HG03469 (cell line): ENCODE measurements at regions not wholly inside any gene's neighbourhood (a gene's known extent, or its start where the extent isn't known, plus 50 kb on each side); places are given as distances from the start of the nearest gene placed in this dataset.

ENCODE experiments used
- ATAC-seq: cut with Tn5 transposase; IDR thresholded peaks from one replicate; pipeline ENCODE4 v1.9.1; 2021; ENCODE audit warnings: mild to moderate bottlenecking, moderate library complexity, moderate number of reproducible peaks; ENCODE audit not compliant: unreplicated experiment

DNA sequence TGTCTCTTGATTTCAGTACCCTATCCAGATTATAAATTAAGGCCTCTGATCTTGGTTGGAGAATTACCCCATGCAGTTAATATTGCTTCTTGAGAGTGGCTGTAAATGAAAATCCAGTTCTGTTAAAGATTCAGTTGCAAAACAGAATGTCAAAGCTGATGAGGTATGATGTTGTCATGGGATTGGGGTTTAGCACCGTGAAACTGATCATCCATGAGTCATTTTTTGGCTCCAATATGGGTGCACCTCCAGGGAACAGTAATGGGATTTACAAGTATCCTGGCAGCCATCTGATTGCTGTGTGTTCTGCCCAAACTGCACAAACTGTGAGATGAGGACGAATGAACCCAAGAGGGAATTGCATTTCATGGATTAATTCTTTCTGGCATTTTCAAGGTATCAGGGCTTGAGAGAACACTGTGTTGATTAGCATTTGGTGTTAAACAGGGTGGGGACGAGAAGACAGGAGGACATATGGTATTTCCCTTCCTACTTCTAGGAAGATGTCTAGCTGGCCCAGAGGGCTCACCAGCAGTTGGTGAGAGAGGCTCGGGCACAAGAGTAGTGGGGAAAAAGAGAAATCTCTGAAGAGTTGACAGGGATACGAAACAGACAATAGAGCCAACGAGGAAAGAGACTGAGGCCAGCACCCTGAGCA is 214.7 kb downstream of the GAS1 start:
- no peak for ATAC-seq

GRCh38 chr9:86731511-86732063 is 215.7 kb downstream of the GAS1 start:
- ATAC-seq = no peak

DNA sequence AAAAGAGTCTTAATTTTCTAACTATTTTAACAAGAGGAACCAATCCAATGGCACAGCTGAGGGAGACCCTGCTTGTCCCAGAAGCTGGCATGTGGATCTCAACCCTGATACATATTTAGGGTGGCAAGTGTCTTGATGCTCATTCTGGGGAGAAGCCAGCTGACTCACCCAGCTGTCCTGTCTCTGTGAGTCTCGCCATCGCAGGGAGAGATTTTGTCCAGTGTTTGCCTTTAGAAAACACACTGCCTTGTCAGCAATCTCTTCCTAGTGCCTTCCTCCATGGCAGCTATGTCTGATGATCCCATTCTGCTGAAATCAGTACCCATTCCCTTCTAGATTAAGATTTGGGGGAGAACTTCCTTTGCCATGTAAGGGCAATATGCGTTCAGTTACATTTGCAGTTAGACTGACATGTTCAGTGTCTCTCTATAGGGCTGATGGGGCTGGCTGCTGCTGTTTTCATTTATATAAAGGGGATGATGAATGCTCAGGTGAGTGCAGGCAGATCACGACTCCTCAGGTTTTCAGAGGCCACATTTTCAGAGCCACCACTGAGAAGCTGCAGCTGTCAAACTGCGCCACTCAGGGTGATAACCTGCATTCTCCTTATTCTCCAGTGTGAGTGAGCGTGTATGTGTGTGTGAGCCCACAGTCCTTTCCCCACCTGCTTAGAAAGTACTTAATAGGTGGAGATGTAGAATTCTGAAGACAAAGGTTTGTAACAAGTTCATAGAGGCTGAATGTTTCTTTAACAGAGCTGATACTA is 217.0 kb downstream of the GAS1 start:
- ATAC-seq = no peak

- ATAC-seq = no peak
Observed at GRCh38 chr9:86724529-86724928, 222.8 kb downstream of the GAS1 start.

- ATAC-seq = no peak
Observed at GRCh38 chr9:86723346-86723745, 224.0 kb downstream of the GAS1 start.

GRCh38 chr9:86722706-86723075 is 224.6 kb downstream of the GAS1 start:
- ATAC-seq = no peak

DNA sequence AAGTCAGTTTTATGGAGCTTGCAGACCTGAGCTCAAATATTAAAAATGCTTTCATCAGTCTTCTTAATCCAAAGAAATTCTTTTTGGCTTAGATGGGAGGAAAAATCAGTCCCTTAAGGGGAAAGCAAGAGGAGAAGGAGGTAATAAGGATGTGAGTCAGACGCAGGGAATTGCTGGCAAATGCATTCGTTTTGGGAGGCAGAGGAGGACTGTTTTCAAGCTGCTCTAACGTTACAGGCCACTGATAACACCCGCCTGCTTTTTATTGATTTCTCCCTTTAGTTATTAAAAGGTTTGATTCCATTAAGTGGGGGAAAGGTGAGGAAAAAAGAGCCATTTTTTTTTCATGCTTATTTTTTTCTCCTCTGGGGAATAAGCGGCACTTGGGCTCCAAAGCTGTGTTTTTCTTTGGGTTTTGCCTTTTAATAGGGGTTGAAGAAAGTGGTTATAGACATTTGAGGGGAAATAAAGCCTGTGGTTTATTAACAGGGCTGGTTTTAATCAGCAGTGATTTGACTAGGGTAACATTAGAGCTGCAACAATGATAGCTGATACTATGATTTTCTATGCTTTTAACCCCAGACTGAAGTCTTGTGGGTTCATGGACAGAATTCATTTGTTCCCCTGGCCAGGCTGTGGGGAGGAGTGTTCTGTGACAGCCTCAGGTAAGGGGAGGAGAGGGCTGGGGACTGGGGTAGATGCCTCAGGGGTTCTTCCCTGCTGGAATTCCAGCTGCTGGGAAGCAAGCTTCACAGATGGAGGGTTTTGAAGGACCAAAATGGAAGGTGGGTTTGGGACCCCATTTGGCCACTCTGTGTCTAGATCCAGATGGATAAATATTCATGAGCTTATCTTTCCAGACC is 225.2 kb downstream of the GAS1 start:
- ATAC-seq = no peak

DNA sequence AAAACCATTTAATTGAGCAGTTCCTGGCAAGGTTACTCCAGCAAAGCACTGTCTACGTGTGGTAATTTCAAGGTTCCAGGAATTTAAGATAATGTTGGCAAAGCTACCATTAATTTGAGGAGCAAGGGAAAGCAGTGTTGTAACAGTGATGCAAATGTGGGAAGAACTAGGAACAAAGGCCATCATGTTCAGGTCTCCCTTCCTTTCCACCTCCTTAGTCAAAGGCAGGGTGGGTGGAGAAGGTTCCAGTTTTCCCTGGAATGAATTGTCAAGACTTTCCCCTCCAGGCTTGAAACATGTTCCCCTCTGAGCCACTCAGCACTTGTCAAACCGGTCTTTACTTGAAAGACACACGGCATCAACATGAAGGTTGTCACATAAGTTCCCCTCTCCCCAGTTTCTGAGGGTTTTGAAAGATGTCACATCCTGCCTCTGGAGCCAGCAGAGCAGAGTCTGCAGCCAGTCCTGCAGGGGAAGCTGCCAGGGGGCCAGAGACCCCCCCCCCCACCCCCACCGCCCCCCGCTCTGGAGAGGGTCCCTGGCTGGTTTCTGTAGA is 226.0 kb downstream of the GAS1 start:
- no peak for ATAC-seq

DNA sequence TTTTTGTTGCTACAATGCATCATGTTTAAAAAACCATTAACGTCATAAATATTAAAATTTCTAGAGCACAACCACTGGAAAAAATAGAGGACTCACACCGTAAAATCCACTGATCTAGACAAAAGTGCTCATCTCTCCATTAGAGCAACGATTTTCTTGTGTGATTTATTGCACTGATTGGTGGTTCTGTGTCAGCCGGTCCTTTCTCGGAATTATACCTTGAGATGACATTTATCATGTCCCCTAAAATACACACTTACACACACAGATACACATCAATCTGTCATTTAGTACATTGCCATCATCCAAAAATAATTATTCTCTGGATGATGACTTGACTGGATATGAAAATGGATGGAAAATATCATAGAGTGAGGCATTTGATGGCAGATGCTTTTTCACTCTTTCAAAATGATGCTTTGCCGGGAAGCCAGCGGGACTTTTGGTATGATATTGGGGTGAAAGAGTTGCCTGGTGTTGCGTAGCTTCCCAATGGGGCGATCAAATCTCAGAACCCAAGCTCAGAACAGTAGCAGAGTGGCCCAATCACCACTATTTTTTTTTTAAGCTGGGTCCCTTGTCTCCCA is 226.6 kb downstream of the GAS1 start:
- no peak for ATAC-seq

GRCh38 chr9:86718388-86719049 is 228.8 kb downstream of the GAS1 start:
- ATAC-seq = no peak

GRCh38 chr9:86716326-86716922 is 230.9 kb downstream of the GAS1 start:
- ATAC-seq = no peak

DNA sequence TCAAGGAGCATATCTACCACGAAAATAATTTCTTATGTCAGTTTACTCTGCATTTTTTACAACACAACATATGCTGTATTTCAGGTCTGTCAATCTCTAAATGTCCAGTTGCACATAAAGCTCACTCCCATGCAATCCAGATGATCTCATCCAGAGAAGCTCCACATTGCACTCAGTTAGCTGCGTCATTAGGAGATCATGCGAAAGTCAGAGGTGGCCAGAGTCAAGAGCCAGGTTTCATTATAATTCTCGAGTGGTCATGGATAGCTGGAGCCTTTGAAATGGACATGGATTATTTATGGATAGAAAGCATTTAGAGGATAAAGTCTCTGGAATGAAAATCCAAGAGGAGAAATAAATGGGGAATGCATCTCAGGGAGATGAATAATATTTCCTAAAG is 232.3 kb downstream of the GAS1 start:
- ATAC-seq = no peak

DNA sequence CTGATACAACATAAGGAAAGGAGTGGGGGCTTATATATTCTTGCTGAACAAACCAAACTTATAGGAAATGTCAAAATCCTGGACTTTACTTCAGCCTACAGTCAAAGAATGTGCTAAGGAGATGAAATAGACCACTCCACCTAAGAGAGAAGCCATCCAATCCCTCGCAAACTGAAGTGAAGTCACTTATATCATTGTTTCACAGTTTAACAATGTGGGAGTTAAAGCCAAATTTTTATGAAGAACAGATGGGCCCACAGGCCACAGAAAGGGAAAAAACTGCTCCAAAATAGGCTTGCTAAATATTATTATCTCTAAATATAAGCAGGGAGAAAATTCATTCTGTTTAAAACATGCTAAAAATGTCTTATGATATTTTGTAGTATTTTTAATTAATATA is 233.3 kb downstream of the GAS1 start:
- ATAC-seq = no peak

GRCh38 chr9:86713470-86713869 is 233.8 kb downstream of the GAS1 start:
- no peak for ATAC-seq

DNA sequence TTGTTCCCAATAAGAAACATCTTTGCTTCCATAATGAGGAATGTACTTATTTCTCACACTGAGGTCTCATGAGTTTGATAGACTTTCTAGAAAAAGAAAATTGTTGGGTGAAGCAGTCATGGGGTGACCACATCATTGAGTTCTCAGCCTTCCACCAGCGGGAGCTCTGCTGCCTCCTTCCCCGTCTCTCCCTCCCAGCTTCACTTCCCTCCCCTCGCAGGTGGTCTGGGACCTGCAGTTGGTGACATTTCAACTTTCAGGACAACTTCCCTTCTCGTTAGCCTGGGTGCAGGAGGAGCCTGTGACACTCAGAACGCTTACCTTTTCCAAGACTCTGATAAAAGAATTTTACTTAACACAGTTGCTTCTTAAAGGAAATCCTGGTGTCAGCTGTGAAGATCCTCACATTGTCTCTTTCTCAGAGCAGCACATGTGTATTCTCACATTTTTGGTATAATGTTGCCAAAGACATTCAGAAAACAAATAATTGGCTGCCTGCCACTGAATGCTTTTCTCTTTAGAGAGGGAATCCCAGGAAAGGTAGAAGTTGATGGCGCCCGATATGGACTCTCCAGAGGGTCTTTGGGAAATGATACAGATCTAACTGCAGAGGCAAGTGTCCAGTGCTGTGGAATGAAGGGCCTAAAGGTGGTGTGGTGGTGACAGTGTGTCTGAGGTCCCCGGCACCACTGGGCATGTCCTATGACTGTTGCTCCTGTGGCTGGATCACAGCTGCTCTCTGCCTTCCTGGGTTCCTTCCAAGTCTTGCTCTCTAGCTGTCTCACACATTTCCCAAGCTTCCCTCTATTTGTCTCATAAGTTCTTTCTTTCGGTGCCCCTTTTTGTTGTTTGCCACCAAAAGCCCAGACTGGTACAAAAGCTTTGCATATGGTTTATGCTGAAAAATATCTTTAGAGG is 238.1 kb downstream of the GAS1 start:
- no peak for ATAC-seq

DNA sequence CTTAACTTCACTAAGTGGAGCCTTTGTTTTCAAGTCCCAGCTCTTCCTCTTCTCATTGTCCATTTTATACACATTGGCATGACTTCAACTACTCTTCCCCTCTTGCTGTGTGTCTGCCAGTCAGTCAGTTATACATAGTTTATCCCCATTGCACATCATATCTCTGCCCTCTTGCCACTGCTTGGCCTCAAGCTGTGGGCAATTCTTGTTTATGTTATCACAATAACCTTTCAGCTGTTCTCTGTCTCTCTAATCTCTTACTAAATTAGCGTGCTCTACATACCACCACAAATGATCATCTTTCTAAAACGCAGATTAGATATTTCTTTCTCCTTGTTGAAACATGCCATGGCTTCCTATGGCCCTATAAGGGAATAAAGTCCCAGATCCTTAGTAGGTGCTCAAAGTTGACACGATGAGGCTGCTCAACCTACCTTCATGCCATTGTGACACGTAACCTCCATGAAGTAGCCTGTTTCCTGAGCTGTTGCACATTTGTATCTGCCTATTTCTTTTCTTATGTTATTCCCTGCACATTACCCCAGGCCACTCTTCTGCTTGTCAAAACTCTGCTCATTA is 239.3 kb downstream of the GAS1 start:
- ATAC-seq = no peak

DNA sequence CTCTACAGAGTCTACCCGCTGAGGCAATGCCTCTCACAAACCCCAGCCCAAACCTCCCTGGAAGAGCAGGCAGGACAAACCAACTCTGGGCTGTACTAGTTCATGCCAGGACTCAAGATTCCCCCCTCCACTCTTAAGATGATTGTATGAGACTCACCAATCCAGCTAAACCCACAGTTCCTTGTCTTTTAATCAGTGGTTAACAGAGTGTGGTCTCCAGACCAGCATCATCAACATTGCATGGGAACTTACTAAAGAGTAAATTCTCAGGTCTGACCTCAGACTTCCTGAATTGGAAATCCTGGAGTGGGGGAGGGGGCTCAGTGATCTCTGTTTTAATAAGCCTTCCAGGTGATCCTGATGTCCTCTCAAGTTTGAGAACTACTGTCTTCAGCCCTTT is 240.9 kb downstream of the GAS1 start:
- no peak for ATAC-seq

DNA sequence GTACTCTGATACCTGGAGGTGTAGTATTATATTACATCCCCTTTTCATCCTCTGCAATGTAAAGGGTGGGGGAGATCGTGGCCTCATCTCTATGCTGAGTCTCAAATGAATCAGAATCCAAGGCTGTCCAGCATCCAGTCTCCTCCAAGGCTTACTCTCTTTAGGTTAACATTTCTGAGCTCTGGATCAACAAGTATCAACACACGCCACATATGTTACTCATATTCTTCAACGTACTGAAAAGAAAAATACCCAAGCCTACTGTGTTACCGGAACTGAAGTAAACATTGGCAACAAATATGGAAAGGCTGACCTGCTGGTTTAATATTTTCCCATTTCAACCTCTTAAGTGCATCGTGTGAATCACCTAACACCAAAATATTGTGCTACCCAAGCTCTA is 241.8 kb downstream of the GAS1 start:
- ATAC-seq = no peak
